ENCODE measurements at regions not wholly inside any gene's neighbourhood (a gene's known extent, or its start where the extent isn't known, plus 50 kb on each side); places are given as distances from the start of the nearest gene placed in this dataset.

- Mint-ChIP-seq H3K27me3 (peaks cover 4% of the 10 kb centered on the region), H3K4me1 (no peaks in the 10 kb centered on the region), H3K36me3 (no peaks in the 10 kb centered on the region), H3K9me3 (no peaks in the 10 kb centered on the region), H3K27ac (no peak overlapping the region), H3K4me3 (no peak overlapping the region)
These were observed 154.4 kb downstream of the NOC3L start for GRCh38 chr10:94208315-94208714.

- Mint-ChIP-seq H3K27me3 (peaks cover 4% of the 10 kb centered on the region), H3K4me1 (no peaks in the 10 kb centered on the region), H3K36me3 (no peaks in the 10 kb centered on the region), H3K4me3 (no peak overlapping the region), H3K9me3 (no peaks in the 10 kb centered on the region), H3K27ac (no peak overlapping the region)
These were observed 152.1 kb downstream of the NOC3L start for GRCh38 chr10:94210440-94211168.

GRCh38 chr10:94211169-94211510, 151.6 kb downstream of the NOC3L start:
- Mint-ChIP-seq H3K36me3 (no peaks in the 10 kb centered on the region), H3K27me3 (peaks cover 4% of the 10 kb centered on the region), H3K4me3 (no peak overlapping the region), H3K9me3 (no peaks in the 10 kb centered on the region), H3K27ac (no peak overlapping the region), H3K4me1 (no peaks in the 10 kb centered on the region)

GRCh38 chr10:94213001-94213530, 149.7 kb downstream of the NOC3L start:
- no peak overlapping the region for H3K4me3 Mint-ChIP-seq
- H3K4me1 Mint-ChIP-seq: no peaks in the 10 kb centered on the region
- H3K27ac Mint-ChIP-seq: no peak overlapping the region
- no peaks in the 10 kb centered on the region for H3K36me3 Mint-ChIP-seq
- H3K9me3 Mint-ChIP-seq: no peaks in the 10 kb centered on the region
- H3K27me3 Mint-ChIP-seq: peaks cover 1% of the 10 kb centered on the region

GRCh38 chr10:94213980-94214379, 148.8 kb downstream of the NOC3L start:
- Mint-ChIP-seq H3K36me3 (no peaks in the 10 kb centered on the region), H3K27me3 (peaks cover 1% of the 10 kb centered on the region), H3K4me3 (no peak overlapping the region)

GRCh38 chr10:94214481-94214893, 148.3 kb downstream of the NOC3L start:
- H3K27me3 Mint-ChIP-seq: peaks cover 1% of the 10 kb centered on the region
- H3K36me3 Mint-ChIP-seq: no peaks in the 10 kb centered on the region
- H3K4me1 Mint-ChIP-seq: no peaks in the 10 kb centered on the region
- H3K4me3 Mint-ChIP-seq: no peak overlapping the region
- no peaks in the 10 kb centered on the region for H3K9me3 Mint-ChIP-seq
- H3K27ac Mint-ChIP-seq: no peak overlapping the region

More at GRCh38 chr10:94213980-94214379, 148.8 kb downstream of the NOC3L start:
- Mint-ChIP-seq H3K27ac (no peak overlapping the region), H3K9me3 (no peaks in the 10 kb centered on the region), H3K4me1 (no peaks in the 10 kb centered on the region)

GRCh38 chr10:94216201-94216600, 146.5 kb downstream of the NOC3L start:
- Mint-ChIP-seq H3K4me3 (no peak overlapping the region), H3K27me3 (peaks cover 1% of the 10 kb centered on the region), H3K4me1 (no peaks in the 10 kb centered on the region), H3K9me3 (no peaks in the 10 kb centered on the region), H3K27ac (no peak overlapping the region), H3K36me3 (no peaks in the 10 kb centered on the region)

- H3K36me3 Mint-ChIP-seq: no peaks in the 10 kb centered on the region
These were observed 145.3 kb downstream of the NOC3L start for GRCh38 chr10:94217411-94217810.

GRCh38 chr10:94218493-94219183, 144.1 kb downstream of the NOC3L start:
- Mint-ChIP-seq H3K27ac (no peak overlapping the region), H3K4me3 (no peak overlapping the region), H3K4me1 (no peaks in the 10 kb centered on the region), H3K27me3 (no peaks in the 10 kb centered on the region), H3K9me3 (no peaks in the 10 kb centered on the region), H3K36me3 (no peaks in the 10 kb centered on the region)

More at GRCh38 chr10:94217411-94217810, 145.3 kb downstream of the NOC3L start:
- H3K4me3 Mint-ChIP-seq: no peak overlapping the region
- H3K9me3 Mint-ChIP-seq: no peaks in the 10 kb centered on the region
- no peaks in the 10 kb centered on the region for H3K4me1 Mint-ChIP-seq
- H3K27ac Mint-ChIP-seq: no peak overlapping the region
- peaks cover 1% of the 10 kb centered on the region for H3K27me3 Mint-ChIP-seq

- H3K36me3 Mint-ChIP-seq: no peaks in the 10 kb centered on the region
- no peak overlapping the region for H3K4me3 Mint-ChIP-seq
- H3K4me1 Mint-ChIP-seq: no peaks in the 10 kb centered on the region
- H3K27me3 Mint-ChIP-seq: no peaks in the 10 kb centered on the region
- H3K27ac Mint-ChIP-seq: peak overlapping the region in 1 of 3 donors; percentile 21
- H3K9me3 Mint-ChIP-seq: no peaks in the 10 kb centered on the region
These were observed 142.9 kb downstream of the NOC3L start for GRCh38 chr10:94219829-94220228.

GRCh38 chr10:94220717-94221116, 142.0 kb downstream of the NOC3L start:
- Mint-ChIP-seq H3K27me3 (no peaks in the 10 kb centered on the region), H3K27ac (no peak overlapping the region), H3K4me1 (no peaks in the 10 kb centered on the region), H3K9me3 (no peaks in the 10 kb centered on the region), H3K36me3 (no peaks in the 10 kb centered on the region), H3K4me3 (no peak overlapping the region)

- Mint-ChIP-seq H3K27me3 (no peaks in the 10 kb centered on the region), H3K4me1 (no peaks in the 10 kb centered on the region), H3K36me3 (no peaks in the 10 kb centered on the region), H3K9me3 (no peaks in the 10 kb centered on the region), H3K27ac (no peak overlapping the region), H3K4me3 (no peak overlapping the region)
These were observed 138.9 kb downstream of the NOC3L start for GRCh38 chr10:94223702-94224370.

- H3K36me3 Mint-ChIP-seq: no peaks in the 10 kb centered on the region
- no peaks in the 10 kb centered on the region for H3K4me1 Mint-ChIP-seq
- no peaks in the 10 kb centered on the region for H3K27me3 Mint-ChIP-seq
- H3K27ac Mint-ChIP-seq: no peak overlapping the region
- no peaks in the 10 kb centered on the region for H3K9me3 Mint-ChIP-seq
- no peak overlapping the region for H3K4me3 Mint-ChIP-seq
These were observed 138.1 kb downstream of the NOC3L start for GRCh38 chr10:94224656-94225055.

GRCh38 chr10:94225589-94225988, 137.2 kb downstream of the NOC3L start:
- H3K4me1 Mint-ChIP-seq: no peaks in the 10 kb centered on the region
- no peaks in the 10 kb centered on the region for H3K9me3 Mint-ChIP-seq
- H3K27ac Mint-ChIP-seq: no peak overlapping the region
- H3K27me3 Mint-ChIP-seq: no peaks in the 10 kb centered on the region
- H3K4me3 Mint-ChIP-seq: no peak overlapping the region
- H3K36me3 Mint-ChIP-seq: no peaks in the 10 kb centered on the region

GRCh38 chr10:94230134-94230785, 132.5 kb downstream of the NOC3L start:
- no peak overlapping the region for H3K4me3 Mint-ChIP-seq
- H3K27me3 Mint-ChIP-seq: no peaks in the 10 kb centered on the region
- H3K4me1 Mint-ChIP-seq: peaks cover 1 to 9% (median 5%) of the 10 kb centered on the region in 3 donors
- peaks cover 2% of the 10 kb centered on the region for H3K36me3 Mint-ChIP-seq
- peaks cover 0 to 2% (median 0%) of the 10 kb centered on the region in 3 donors for H3K9me3 Mint-ChIP-seq
- H3K27ac Mint-ChIP-seq: no peak overlapping the region

Data from IgD-negative memory B cell (primary cell).